Skeletal muscle cell (primary cell): ENCODE measurements at regions not wholly inside any gene's neighbourhood (a gene's known extent, or its start where the extent isn't known, plus 50 kb on each side); places are given as distances from the start of the nearest gene placed in this dataset.

ENCODE experiments used
- DNase-seq: peaks from one replicate; pipeline ENCODE4 v3.0.0-alpha.2; 2010; ENCODE audit warnings: low read depth
- H3K4me3 ChIP-seq: 2 replicates; pipeline ENCODE4 v1.5.1; 2011; ENCODE audit warnings: low read depth, mild to moderate bottlenecking, control low read depth, low read length, moderate library complexity

- DNase-seq = no peak
- H3K4me3 ChIP-seq = no peak overlapping the region
These were observed 51.9 kb upstream of the NEK6 start for GRCh38 chr9:124205686-124206352.

GRCh38 chr9:124206391-124206790, 51.4 kb upstream of the NEK6 start:
- DNase-seq = no peak
- H3K4me3 ChIP-seq = no peak overlapping the region
